Body of pancreas (tissue), 4 donors: ENCODE measurements at regions not wholly inside any gene's neighbourhood (a gene's known extent, or its start where the extent isn't known, plus 50 kb on each side); places are given as distances from the start of the nearest gene placed in this dataset.
"Not testable (repeated sequence)": the region's sequence is repeated elsewhere in the genome, so short reads cannot be mapped to it uniquely, and the experiment has no call there.

Experiments used
- ATAC-seq: fragments of 150-250 bp; one replicate; pipeline ENCODE4 v1.9.1; 2016
- DNase-seq, 4 donors: peaks; one replicate each; pipeline ENCODE4 v3.0.0-alpha.2; 2019
- H3K27ac ChIP-seq, 4 donors: fragments of 200-600 bp; sonication (generic); 1 replicate in 3 of 4; 2 replicates in 1 of 4; pipeline versions ENCODE4 v1.5.1 to v1.6.1; 2016 to 2019; ENCODE audit warnings: mild to moderate bottlenecking in 1 of 4, mixed read lengths in 1 of 4, moderate library complexity in 1 of 4
- H3K27me3 ChIP-seq, 2 donors: fragments of 200-600 bp; sonication (generic); one replicate each; pipeline ENCODE4 v1.6.0; 2016; ENCODE audit warnings: mild to moderate bottlenecking in 1 of 2
- H3K36me3 ChIP-seq, 2 donors: fragments of 200-600 bp; sonication (generic); replicated peaks in 1 of 2; 2 replicates each; pipeline ENCODE4 v1.5.1; 2016; ENCODE audit warnings: low read depth in 2 of 2; ENCODE audit not compliant: insufficient read depth in 1 of 2
- H3K4me1 ChIP-seq: fragments of 200-600 bp; sonication (generic); one replicate; pipeline ENCODE4 v1.6.0; 2016
- H3K4me3 ChIP-seq, 2 donors: fragments of 200-600 bp; sonication (generic); 1 replicate in 1 of 2; 2 replicates in 1 of 2; pipeline ENCODE4 v1.5.1; 2016 to 2019
- H3K9me3 ChIP-seq, 3 donors: fragments of 200-600 bp; sonication (generic); 1 replicate in 2 of 3; 2 replicates in 1 of 3; pipeline ENCODE4 v1.5.1; 2016
- POLR2A ChIP-seq, 3 donors: fragments of 450-650 bp; IDR thresholded peaks; one replicate each; pipeline ENCODE4 v1.6.1; 2016; ENCODE audit warnings: antibody characterized with exemption in 3 of 3, mild to moderate bottlenecking in 2 of 3
- WGBS, 2 donors: methylation state at CpG; one replicate each; pipeline ENCODE4 v1.1.5; 2017; 5-methylcytosine and 5-hydroxymethylcytosine counted together
- intact Hi-C: fragments of 100-400 bp; cut with DNase I; formaldehyde crosslinking; loops from one replicate; pipeline ENCODE4 v1.15.1; 2023
- TF ChIP-seq, protein P1 (sequence below), 7 experiments: fragments of 450-650 bp in 4 of 7; fragments of 200-600 bp in 3 of 7; sonication (generic) in 3 of 7; IDR thresholded peaks; one replicate each; pipeline ENCODE4 v1.5.1; 2016 to 2019; ENCODE audit warnings: antibody characterized with exemption in 7 of 7

DNA sequence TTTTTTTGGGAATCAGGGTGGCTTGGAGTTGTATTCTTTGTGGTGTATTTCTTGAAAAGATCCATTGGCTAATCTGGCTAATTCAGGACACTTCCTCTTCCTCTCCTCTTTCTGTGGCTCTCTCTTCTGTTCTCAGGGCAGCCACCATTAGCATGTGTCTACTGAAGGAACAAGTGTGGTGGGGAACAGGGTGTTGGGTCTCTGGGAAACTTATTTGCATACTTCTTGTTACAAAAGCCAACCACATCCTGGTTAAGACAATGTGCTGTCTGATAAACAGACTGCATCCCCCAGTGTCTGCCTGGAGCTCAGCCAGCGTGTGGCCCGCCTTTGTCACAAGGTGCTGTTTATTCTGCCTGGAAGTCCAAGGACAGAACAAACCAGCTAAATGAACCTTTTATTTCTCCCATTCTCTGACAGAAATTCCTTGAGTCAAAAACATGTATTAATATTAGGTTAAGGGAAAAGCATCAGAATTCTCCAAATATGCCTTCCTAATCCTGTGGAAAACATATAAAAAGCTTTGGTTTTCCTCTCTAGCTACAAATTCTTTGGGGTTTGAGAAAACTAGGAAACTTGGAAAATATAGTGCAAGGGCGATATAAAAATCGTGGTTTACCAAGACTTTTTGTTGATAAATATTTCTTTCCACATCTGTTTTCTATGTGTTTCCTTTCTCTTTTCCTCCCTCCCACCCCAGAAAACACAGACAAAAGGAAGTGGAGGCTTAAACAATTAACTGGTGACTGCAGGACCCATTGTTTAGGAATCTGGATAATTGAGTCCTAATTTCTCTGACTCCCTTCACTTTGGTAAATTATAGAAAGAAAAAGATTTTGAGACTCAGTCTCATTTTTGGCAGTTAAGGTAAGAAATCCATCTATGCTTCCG lies 203.6 kb downstream of the SPRY1 start:
- no peaks in the 10 kb centered on the region for H3K36me3 ChIP-seq
- no peak for TF ChIP-seq POLR2A (IDR thresholded peaks at IDR 0.05)
- TF ChIP-seq, protein P1, sequence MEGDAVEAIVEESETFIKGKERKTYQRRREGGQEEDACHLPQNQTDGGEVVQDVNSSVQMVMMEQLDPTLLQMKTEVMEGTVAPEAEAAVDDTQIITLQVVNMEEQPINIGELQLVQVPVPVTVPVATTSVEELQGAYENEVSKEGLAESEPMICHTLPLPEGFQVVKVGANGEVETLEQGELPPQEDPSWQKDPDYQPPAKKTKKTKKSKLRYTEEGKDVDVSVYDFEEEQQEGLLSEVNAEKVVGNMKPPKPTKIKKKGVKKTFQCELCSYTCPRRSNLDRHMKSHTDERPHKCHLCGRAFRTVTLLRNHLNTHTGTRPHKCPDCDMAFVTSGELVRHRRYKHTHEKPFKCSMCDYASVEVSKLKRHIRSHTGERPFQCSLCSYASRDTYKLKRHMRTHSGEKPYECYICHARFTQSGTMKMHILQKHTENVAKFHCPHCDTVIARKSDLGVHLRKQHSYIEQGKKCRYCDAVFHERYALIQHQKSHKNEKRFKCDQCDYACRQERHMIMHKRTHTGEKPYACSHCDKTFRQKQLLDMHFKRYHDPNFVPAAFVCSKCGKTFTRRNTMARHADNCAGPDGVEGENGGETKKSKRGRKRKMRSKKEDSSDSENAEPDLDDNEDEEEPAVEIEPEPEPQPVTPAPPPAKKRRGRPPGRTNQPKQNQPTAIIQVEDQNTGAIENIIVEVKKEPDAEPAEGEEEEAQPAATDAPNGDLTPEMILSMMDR (IDR thresholded peaks at IDR 0.05), result no peak
- peak; percentile 48 to 75 (median 61) for DNase-seq
- H3K27ac ChIP-seq, result peak overlapping the region; percentile 49 to 72 (median 58)
- WGBS, 2 donors, result 22 to 27% methylated on average over 5 of the region's 5 CpGs
- no peaks in the 10 kb centered on the region for H3K9me3 ChIP-seq
- intact Hi-C loops, result no loop called here
- ATAC-seq, result peak; percentile 65
- H3K4me1 ChIP-seq, result peaks cover 20% of the 10 kb centered on the region
- no peak overlapping the region for H3K4me3 ChIP-seq
- H3K27me3 ChIP-seq, result no peaks in the 10 kb centered on the region

- H3K4me1 ChIP-seq, result peaks cover 20% of the 10 kb centered on the region
- no peak overlapping the region for H3K4me3 ChIP-seq
- peak overlapping the region in 1 of 4 donors; percentile 1 for H3K27ac ChIP-seq
- H3K36me3 ChIP-seq, result no peaks in the 10 kb centered on the region
- DNase-seq (no peak), ATAC-seq (no peak)
- intact Hi-C loops, result no loop called here
- WGBS, 2 donors, result 76 to 78% methylated on average over 6 of the region's 6 CpGs
- TF ChIP-seq, protein P1 (IDR thresholded peaks at IDR 0.05), result no peak
- TF ChIP-seq POLR2A (IDR thresholded peaks at IDR 0.05), result no peak
- H3K9me3 ChIP-seq, result no peaks in the 10 kb centered on the region
- H3K27me3 ChIP-seq, result no peaks in the 10 kb centered on the region
Measured at GRCh38 chr4:123600987-123601904, 204.7 kb downstream of the SPRY1 start.

GRCh38 chr4:123602007-123602406 lies 205.4 kb downstream of the SPRY1 start:
- TF ChIP-seq, protein P1 (IDR thresholded peaks at IDR 0.05), result no peak
- TF ChIP-seq POLR2A (IDR thresholded peaks at IDR 0.05), result no peak
- H3K4me1 ChIP-seq, result peaks cover 20% of the 10 kb centered on the region
- 94 to 95% methylated on average over 4 of the region's 4 CpGs for WGBS, 2 donors
- DNase-seq (no peak), ATAC-seq (no peak)
- no peak overlapping the region for H3K4me3 ChIP-seq
- no peak overlapping the region for H3K27ac ChIP-seq
- no peaks in the 10 kb centered on the region for H3K36me3 ChIP-seq
- H3K27me3 ChIP-seq, result no peaks in the 10 kb centered on the region
- intact Hi-C loops, result no loop called here
- H3K9me3 ChIP-seq, result no peaks in the 10 kb centered on the region

DNA sequence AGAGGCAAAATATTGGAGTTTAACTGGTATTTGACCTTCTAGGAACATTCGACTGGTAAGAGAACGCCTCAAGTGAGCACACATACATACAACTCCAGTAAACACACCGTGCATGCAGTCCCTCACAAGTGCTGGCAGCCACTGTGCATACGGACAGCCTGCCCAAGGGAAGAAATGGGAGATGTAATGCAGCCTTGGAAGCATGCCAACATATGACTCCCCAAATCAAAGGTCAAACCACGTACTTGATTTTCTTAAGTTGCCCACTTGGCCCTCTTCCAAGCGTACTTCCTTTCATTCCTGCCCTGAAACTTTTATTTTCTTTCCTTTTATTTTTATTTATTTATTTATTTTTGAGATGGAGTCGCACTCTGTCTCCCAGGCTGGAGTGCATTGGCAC lies 206.6 kb downstream of the SPRY1 start:
- H3K27ac ChIP-seq, result no peak overlapping the region
- DNase-seq, result peak in 3 of 4 donors; percentile 14 to 19 (median 16)
- no peaks in the 10 kb centered on the region for H3K27me3 ChIP-seq
- 67 to 69% methylated on average over 7 of the region's 7 CpGs for WGBS, 2 donors
- no peak overlapping the region for H3K4me3 ChIP-seq
- H3K4me1 ChIP-seq, result peaks cover 20% of the 10 kb centered on the region
- intact Hi-C loops, result no loop called here
- no peaks in the 10 kb centered on the region for H3K36me3 ChIP-seq
- TF ChIP-seq POLR2A (IDR thresholded peaks at IDR 0.05), result no peak
- TF ChIP-seq, protein P1 (IDR thresholded peaks at IDR 0.05), result no peak
- no peak for ATAC-seq
- no peaks in the 10 kb centered on the region for H3K9me3 ChIP-seq

- H3K36me3 ChIP-seq, H3K4me1 ChIP-seq, DNase-seq, intact Hi-C loops, H3K27me3 ChIP-seq, ATAC-seq, H3K9me3 ChIP-seq, H3K27ac ChIP-seq, H3K4me3 ChIP-seq: not testable (repeated sequence)
- 76 to 83% methylated on average over 4 of the region's 4 CpGs for WGBS, 2 donors
Measured at GRCh38 chr4:123605797-123606196, 209.2 kb downstream of the SPRY1 start.
